ENCODE measurements at regions not wholly inside any gene's neighbourhood (a gene's known extent, or its start where the extent isn't known, plus 50 kb on each side); places are given as distances from the start of the nearest gene placed in this dataset.

GRCh38 chr6:103587722-103588121, 1272.0 kb downstream of the HACE1 start:
- Histone ChIP-seq H3K9ac (ENCODE audit: low read length) (no peak overlapping the region), H3K79me2 (ENCODE audit: insufficient read depth, low read length) (no peaks in the 10 kb centered on the region)

GRCh38 chr6:103578115-103578514, 1281.6 kb downstream of the HACE1 start:
- Histone ChIP-seq H3K27me3 (ENCODE audit: low read length) (no peaks in the 10 kb centered on the region), H3K79me2 (ENCODE audit: insufficient read depth, low read length) (no peaks in the 10 kb centered on the region), H3K9me2 (replicated peaks; ENCODE audit: insufficient read depth, low read length) (no peaks in the 10 kb centered on the region), H4K20me1 (ENCODE audit: low read depth, low read length) (no peaks in the 10 kb centered on the region), H3K4me3 (ENCODE audit: insufficient read depth, low read length, poor library complexity, severe bottlenecking) (no peak overlapping the region), H3K27ac (ENCODE audit: low read depth, low read length) (no peak overlapping the region), H3K9me3 (ENCODE audit: insufficient read depth, low read length) (no peaks in the 10 kb centered on the region), H2AFZ (ENCODE audit: low read depth, low read length, severe bottlenecking) (no peak overlapping the region), H3K9ac (ENCODE audit: low read length) (no peak overlapping the region), H3K36me3 (ENCODE audit: low read length) (no peaks in the 10 kb centered on the region), H3K4me2 (ENCODE audit: low read depth, low read length, poor library complexity, severe bottlenecking) (no peak overlapping the region), H3F3A (ENCODE audit: insufficient read depth) (no peaks in the 10 kb centered on the region)
- no peak for TF ChIP-seq EZH2phosphoT487 (conservative IDR thresholded peaks at IDR 0.05; ENCODE audit: low read length)
- TF ChIP-seq, protein P1, sequence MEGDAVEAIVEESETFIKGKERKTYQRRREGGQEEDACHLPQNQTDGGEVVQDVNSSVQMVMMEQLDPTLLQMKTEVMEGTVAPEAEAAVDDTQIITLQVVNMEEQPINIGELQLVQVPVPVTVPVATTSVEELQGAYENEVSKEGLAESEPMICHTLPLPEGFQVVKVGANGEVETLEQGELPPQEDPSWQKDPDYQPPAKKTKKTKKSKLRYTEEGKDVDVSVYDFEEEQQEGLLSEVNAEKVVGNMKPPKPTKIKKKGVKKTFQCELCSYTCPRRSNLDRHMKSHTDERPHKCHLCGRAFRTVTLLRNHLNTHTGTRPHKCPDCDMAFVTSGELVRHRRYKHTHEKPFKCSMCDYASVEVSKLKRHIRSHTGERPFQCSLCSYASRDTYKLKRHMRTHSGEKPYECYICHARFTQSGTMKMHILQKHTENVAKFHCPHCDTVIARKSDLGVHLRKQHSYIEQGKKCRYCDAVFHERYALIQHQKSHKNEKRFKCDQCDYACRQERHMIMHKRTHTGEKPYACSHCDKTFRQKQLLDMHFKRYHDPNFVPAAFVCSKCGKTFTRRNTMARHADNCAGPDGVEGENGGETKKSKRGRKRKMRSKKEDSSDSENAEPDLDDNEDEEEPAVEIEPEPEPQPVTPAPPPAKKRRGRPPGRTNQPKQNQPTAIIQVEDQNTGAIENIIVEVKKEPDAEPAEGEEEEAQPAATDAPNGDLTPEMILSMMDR (IDR thresholded peaks at IDR 0.05; ENCODE audit: insufficient read depth, low read length, poor library complexity, severe bottlenecking), result no peak

More at GRCh38 chr6:103587722-103588121, 1272.0 kb downstream of the HACE1 start:
- H3K9me3 ChIP-seq (ENCODE audit: insufficient read depth, low read length), result no peaks in the 10 kb centered on the region
- H3K36me3 ChIP-seq (ENCODE audit: low read length), result no peaks in the 10 kb centered on the region
- H4K20me1 ChIP-seq (ENCODE audit: low read depth, low read length), result no peaks in the 10 kb centered on the region
- H3K27me3 ChIP-seq (ENCODE audit: low read length), result no peaks in the 10 kb centered on the region
- TF ChIP-seq EZH2phosphoT487 (conservative IDR thresholded peaks at IDR 0.05; ENCODE audit: low read length), result no peak
- TF ChIP-seq, protein P1 (IDR thresholded peaks at IDR 0.05; ENCODE audit: insufficient read depth, low read length, poor library complexity, severe bottlenecking), result no peak
- no peak overlapping the region for H2AFZ ChIP-seq (ENCODE audit: low read depth, low read length, severe bottlenecking)
- H3K27ac ChIP-seq (ENCODE audit: low read depth, low read length), result no peak overlapping the region
- no peak overlapping the region for H3K4me3 ChIP-seq (ENCODE audit: insufficient read depth, low read length, poor library complexity, severe bottlenecking)
- H3F3A ChIP-seq (ENCODE audit: insufficient read depth), result no peaks in the 10 kb centered on the region
- H3K4me2 ChIP-seq (ENCODE audit: low read depth, low read length, poor library complexity, severe bottlenecking), result no peak overlapping the region
- no peaks in the 10 kb centered on the region for H3K9me2 ChIP-seq (replicated peaks; ENCODE audit: insufficient read depth, low read length)

DNA sequence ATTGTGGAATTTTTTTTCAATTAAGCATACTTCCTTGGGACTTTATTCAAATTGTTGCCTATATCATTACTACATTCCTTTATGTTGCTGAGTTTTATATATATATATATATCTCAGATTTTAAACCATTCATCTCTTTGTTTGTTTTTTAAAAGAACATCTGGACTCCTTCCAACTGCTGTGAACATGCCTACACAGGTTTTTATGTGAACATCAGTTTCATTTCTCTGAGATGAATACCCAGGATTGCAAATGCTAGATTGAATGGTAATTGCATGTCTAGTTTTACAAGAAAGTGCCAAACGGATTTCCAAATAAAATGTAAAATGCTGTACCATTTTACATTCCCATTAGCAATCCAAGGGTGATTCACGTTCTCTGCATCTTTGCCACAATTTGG, 1289.3 kb downstream of the HACE1 start:
- no peaks in the 10 kb centered on the region for H3F3A ChIP-seq (ENCODE audit: insufficient read depth)
- H3K27ac ChIP-seq (ENCODE audit: low read depth, low read length), result no peak overlapping the region
- H3K9ac ChIP-seq (ENCODE audit: low read length), result no peak overlapping the region
- no peaks in the 10 kb centered on the region for H4K20me1 ChIP-seq (ENCODE audit: low read depth, low read length)
- no peak for TF ChIP-seq EZH2phosphoT487 (conservative IDR thresholded peaks at IDR 0.05; ENCODE audit: low read length)
- TF ChIP-seq, protein P1 (IDR thresholded peaks at IDR 0.05; ENCODE audit: insufficient read depth, low read length, poor library complexity, severe bottlenecking), result no peak
- H3K4me3 ChIP-seq (ENCODE audit: insufficient read depth, low read length, poor library complexity, severe bottlenecking), result no peak overlapping the region
- no peak overlapping the region for H2AFZ ChIP-seq (ENCODE audit: low read depth, low read length, severe bottlenecking)
- no peaks in the 10 kb centered on the region for H3K36me3 ChIP-seq (ENCODE audit: low read length)
- H3K27me3 ChIP-seq (ENCODE audit: low read length), result no peaks in the 10 kb centered on the region
- no peak overlapping the region for H3K4me2 ChIP-seq (ENCODE audit: low read depth, low read length, poor library complexity, severe bottlenecking)
- H3K9me2 ChIP-seq (replicated peaks; ENCODE audit: insufficient read depth, low read length), result no peaks in the 10 kb centered on the region
- H3K9me3 ChIP-seq (ENCODE audit: insufficient read depth, low read length), result no peaks in the 10 kb centered on the region
- no peaks in the 10 kb centered on the region for H3K79me2 ChIP-seq (ENCODE audit: insufficient read depth, low read length)
